ENCODE measurements at regions not wholly inside any gene's neighbourhood (a gene's known extent, or its start where the extent isn't known, plus 50 kb on each side); places are given as distances from the start of the nearest gene placed in this dataset.

- no peak for ATAC-seq
- H3K4me3 Mint-ChIP-seq, result no peak overlapping the region
- H3K4me1 Mint-ChIP-seq, result no peaks in the 10 kb centered on the region
- no peaks in the 10 kb centered on the region for H3K27me3 Mint-ChIP-seq
- peaks cover 2% of the 10 kb centered on the region for H3K9me3 Mint-ChIP-seq
- H3K27ac Mint-ChIP-seq, result no peak overlapping the region
- H3K36me3 Mint-ChIP-seq, result no peaks in the 10 kb centered on the region
Observed at GRCh38 chr12:17695495-17695894, 394.5 kb downstream of the RERGL start.

GRCh38 chr12:17691369-17691768, 398.6 kb downstream of the RERGL start:
- Mint-ChIP-seq H3K9me3 (peaks cover 7% of the 10 kb centered on the region), H3K4me3 (no peak overlapping the region), H3K4me1 (no peaks in the 10 kb centered on the region), H3K27ac (no peak overlapping the region), H3K27me3 (no peaks in the 10 kb centered on the region), H3K36me3 (no peaks in the 10 kb centered on the region)
- no peak for ATAC-seq

GRCh38 chr12:17680220-17680619, 409.8 kb downstream of the RERGL start:
- Mint-ChIP-seq H3K9me3 (peaks cover 6% of the 10 kb centered on the region), H3K27me3 (no peaks in the 10 kb centered on the region), H3K27ac (no peak overlapping the region), H3K4me3 (no peak overlapping the region), H3K36me3 (no peaks in the 10 kb centered on the region), H3K4me1 (no peaks in the 10 kb centered on the region)
- no peak for ATAC-seq

- Mint-ChIP-seq H3K36me3 (no peaks in the 10 kb centered on the region), H3K27ac (no peak overlapping the region), H3K4me1 (no peaks in the 10 kb centered on the region), H3K9me3 (peaks cover 3% of the 10 kb centered on the region), H3K27me3 (no peaks in the 10 kb centered on the region), H3K4me3 (no peak overlapping the region)
- ATAC-seq, result no peak
Observed at GRCh38 chr12:17666641-17667324, 423.2 kb downstream of the RERGL start.

GRCh38 chr12:17665839-17666238, 424.2 kb downstream of the RERGL start:
- Mint-ChIP-seq H3K27ac (no peak overlapping the region), H3K4me1 (no peaks in the 10 kb centered on the region), H3K4me3 (no peak overlapping the region), H3K27me3 (no peaks in the 10 kb centered on the region), H3K36me3 (no peaks in the 10 kb centered on the region), H3K9me3 (peaks cover 3% of the 10 kb centered on the region)
- ATAC-seq, result peak; percentile 24

GRCh38 chr12:17661250-17661649, 428.7 kb downstream of the RERGL start:
- H3K9me3 Mint-ChIP-seq, result peaks cover 3% of the 10 kb centered on the region
- no peak overlapping the region for H3K4me3 Mint-ChIP-seq
- ATAC-seq, result no peak
- H3K4me1 Mint-ChIP-seq, result no peaks in the 10 kb centered on the region
- no peaks in the 10 kb centered on the region for H3K36me3 Mint-ChIP-seq
- no peaks in the 10 kb centered on the region for H3K27me3 Mint-ChIP-seq
- no peak overlapping the region for H3K27ac Mint-ChIP-seq

GRCh38 chr12:17652436-17652835, 437.6 kb downstream of the RERGL start:
- Mint-ChIP-seq H3K4me3 (no peak overlapping the region), H3K36me3 (no peaks in the 10 kb centered on the region), H3K27me3 (no peaks in the 10 kb centered on the region), H3K4me1 (no peaks in the 10 kb centered on the region), H3K9me3 (no peaks in the 10 kb centered on the region), H3K27ac (no peak overlapping the region)
- no peak for ATAC-seq

- no peaks in the 10 kb centered on the region for H3K27me3 Mint-ChIP-seq
- no peaks in the 10 kb centered on the region for H3K9me3 Mint-ChIP-seq
- no peak overlapping the region for H3K27ac Mint-ChIP-seq
- peaks cover 8% of the 10 kb centered on the region for H3K4me1 Mint-ChIP-seq
- no peaks in the 10 kb centered on the region for H3K36me3 Mint-ChIP-seq
- H3K4me3 Mint-ChIP-seq, result no peak overlapping the region
- no peak for ATAC-seq
Observed at GRCh38 chr12:17642340-17642650, 447.7 kb downstream of the RERGL start.

- ATAC-seq, result no peak
- Mint-ChIP-seq H3K9me3 (no peaks in the 10 kb centered on the region), H3K36me3 (no peaks in the 10 kb centered on the region), H3K27me3 (no peaks in the 10 kb centered on the region), H3K4me1 (peaks cover 8% of the 10 kb centered on the region), H3K27ac (no peak overlapping the region), H3K4me3 (no peak overlapping the region)
Observed at GRCh38 chr12:17640615-17641014, 449.4 kb downstream of the RERGL start.

- Mint-ChIP-seq H3K27me3 (no peaks in the 10 kb centered on the region), H3K4me1 (no peaks in the 10 kb centered on the region), H3K9me3 (peaks cover 9% of the 10 kb centered on the region)
Observed at GRCh38 chr12:17618831-17619230, 471.2 kb downstream of the RERGL start.

GRCh38 chr12:17609701-17610100, 480.3 kb downstream of the RERGL start:
- Mint-ChIP-seq H3K4me3 (no peak overlapping the region), H3K27ac (no peak overlapping the region), H3K9me3 (no peaks in the 10 kb centered on the region), H3K27me3 (no peaks in the 10 kb centered on the region), H3K36me3 (no peaks in the 10 kb centered on the region), H3K4me1 (no peaks in the 10 kb centered on the region)
- ATAC-seq, result no peak

More at GRCh38 chr12:17618831-17619230, 471.2 kb downstream of the RERGL start:
- no peaks in the 10 kb centered on the region for H3K36me3 Mint-ChIP-seq
- H3K27ac Mint-ChIP-seq, result no peak overlapping the region
- no peak overlapping the region for H3K4me3 Mint-ChIP-seq
- ATAC-seq, result no peak

- Mint-ChIP-seq H3K4me1 (no peaks in the 10 kb centered on the region), H3K27ac (no peak overlapping the region), H3K4me3 (no peak overlapping the region), H3K9me3 (no peaks in the 10 kb centered on the region), H3K27me3 (no peaks in the 10 kb centered on the region), H3K36me3 (no peaks in the 10 kb centered on the region)
- no peak for ATAC-seq
Observed at GRCh38 chr12:17609153-17609552, 480.8 kb downstream of the RERGL start.

GRCh38 chr12:17595111-17595510, 494.9 kb downstream of the RERGL start:
- H3K4me1 Mint-ChIP-seq, result no peaks in the 10 kb centered on the region

GRCh38 chr12:17593715-17594406, 496.1 kb downstream of the RERGL start:
- Mint-ChIP-seq H3K27me3 (no peaks in the 10 kb centered on the region), H3K4me3 (no peak overlapping the region), H3K4me1 (no peaks in the 10 kb centered on the region), H3K27ac (no peak overlapping the region), H3K36me3 (no peaks in the 10 kb centered on the region), H3K9me3 (peaks cover 6% of the 10 kb centered on the region)
- no peak for ATAC-seq

More at GRCh38 chr12:17595111-17595510, 494.9 kb downstream of the RERGL start:
- H3K27ac Mint-ChIP-seq, result no peak overlapping the region
- ATAC-seq, result no peak
- H3K9me3 Mint-ChIP-seq, result peaks cover 2% of the 10 kb centered on the region
- no peak overlapping the region for H3K4me3 Mint-ChIP-seq
- H3K27me3 Mint-ChIP-seq, result no peaks in the 10 kb centered on the region
- H3K36me3 Mint-ChIP-seq, result no peaks in the 10 kb centered on the region

GRCh38 chr12:17592472-17592871, 497.5 kb downstream of the RERGL start:
- H3K27ac Mint-ChIP-seq, result no peak overlapping the region
- H3K36me3 Mint-ChIP-seq, result no peaks in the 10 kb centered on the region
- H3K27me3 Mint-ChIP-seq, result no peaks in the 10 kb centered on the region
- H3K4me1 Mint-ChIP-seq, result no peaks in the 10 kb centered on the region
- H3K4me3 Mint-ChIP-seq, result no peak overlapping the region
- ATAC-seq, result no peak
- peaks cover 6% of the 10 kb centered on the region for H3K9me3 Mint-ChIP-seq

GRCh38 chr12:17591005-17591681, 498.9 kb downstream of the RERGL start:
- ATAC-seq, result no peak

More at GRCh38 chr12:17591005-17591681, 498.9 kb downstream of the RERGL start:
- H3K27me3 Mint-ChIP-seq, result no peaks in the 10 kb centered on the region
- no peak overlapping the region for H3K27ac Mint-ChIP-seq
- H3K4me3 Mint-ChIP-seq, result no peak overlapping the region
- H3K4me1 Mint-ChIP-seq, result no peaks in the 10 kb centered on the region
- no peaks in the 10 kb centered on the region for H3K36me3 Mint-ChIP-seq
- H3K9me3 Mint-ChIP-seq, result peaks cover 4% of the 10 kb centered on the region
